ENCODE measurements at regions not wholly inside any gene's neighbourhood (a gene's known extent, or its start where the extent isn't known, plus 50 kb on each side); places are given as distances from the start of the nearest gene placed in this dataset.

- TF ChIP-seq SMAD5 (IDR thresholded peaks at IDR 0.05; ENCODE audit: low read depth) (no peak), HDGF (IDR thresholded peaks at IDR 0.05) (no peak), RB1 (IDR thresholded peaks at IDR 0.05; ENCODE audit: borderline replicate concordance) (no peak), CTCF (IDR thresholded peaks at IDR 0.05 in 2 of 3, conservative IDR thresholded peaks at IDR 0.05 in 1 of 3; ENCODE audit: control insufficient read depth in 2 of 3, extremely low read depth in 1 of 3, insufficient read depth in 1 of 3, low read depth in 3 of 3, low read length in 3 of 3) (no peak), ZNF687 (IDR thresholded peaks at IDR 0.05) (peak; percentile 58), GABPA (IDR thresholded peaks at IDR 0.05; ENCODE audit: low read depth) (no peak)
Measured at GRCh38 chr12:92533280-92533890, 169.4 kb upstream of the PLEKHG7 start (continued).

Data from GM12878 (cell line).